HCT116 (cell line): ENCODE measurements at regions not wholly inside any gene's neighbourhood (a gene's known extent, or its start where the extent isn't known, plus 50 kb on each side); places are given as distances from the start of the nearest gene placed in this dataset.

Source experiments
- ATAC-seq: fragments of 200-7000 bp; cut with Tn5 transposase; 2 replicates; pipeline ENCODE4 v1.9.1; 2020; ENCODE audit warnings: mild to moderate bottlenecking, moderate library complexity
- BruUV-seq: library from RNA; stranded (reverse); fragments of 400-500 nt; replicated peaks from 2 replicates; lab custom pipeline; 2021; lab: Mats Ljungman, UMichigan
- CTCF ChIA-PET: fragments of 300-600 bp; sonication (Branson Sonifier 250); formaldehyde crosslinking; loops from one replicate; lab custom pipeline; 2021; ENCODE audit warnings: antibody characterized with exemption; lab: Charles Lee
- POLR2A ChIA-PET: fragments of 300-600, 350-600 bp; sonication (Branson Sonifier 250); formaldehyde crosslinking; loops from one replicate; lab custom pipeline; 2021; ENCODE audit warnings: antibody characterized with exemption; lab: Charles Lee
- RAD21 ChIA-PET, 2 experiments: fragments of 300-600 bp; sonication (Branson Sonifier 250); formaldehyde crosslinking; loops; one replicate each; lab custom pipeline; 2023; ENCODE audit warnings: low total read pairs in 2 of 2; ENCODE audit not compliant: uncharacterized antibody in 2 of 2, unreplicated experiment in 2 of 2, low non-redundant PET in 1 of 2; lab: Charles Lee
- DNase-seq: peaks from one replicate; pipeline ENCODE4 v3.0.0-alpha.2; 2010; ENCODE audit warnings: low read depth, low spot score
- H2AFZ ChIP-seq: fragments of 200-600 bp; shearing (Covaris generic), sonication (generic); 2 replicates; pipeline ENCODE4 v1.6.1; 2017; ENCODE audit warnings: low read depth, mixed run types, mixed read lengths, antibody characterized with exemption, low read length; ENCODE audit not compliant: poor library complexity, severe bottlenecking
- H3K27ac ChIP-seq: 2 replicates; pipeline ENCODE4 v1.5.1; 2012; ENCODE audit warnings: low read depth, low read length
- H3K27me3 ChIP-seq: fragments of 200-600 bp; sonication (generic); 2 replicates; pipeline ENCODE4 v1.6.1; 2016; ENCODE audit warnings: mixed run types, low read length, mixed read lengths; ENCODE audit not compliant: insufficient read depth
- H3K36me3 ChIP-seq, 2 experiments: fragments of 200-500 bp in 1 of 2; fragments of 200-600 bp in 1 of 2; sonication (Bioruptor generic) in 1 of 2; sonication (generic) in 1 of 2; 2 replicates each; pipeline versions ENCODE4 v1.5.1 to v1.6.1; 2014 to 2016; ENCODE audit warnings: low read length in 2 of 2, inconsistent platforms in 1 of 2, mixed read lengths in 1 of 2, mixed run types in 1 of 2; ENCODE audit not compliant: insufficient read depth in 2 of 2, control insufficient read depth in 1 of 2
- H3K4me1 ChIP-seq, 2 experiments: fragments of 200-600 bp in 1 of 2; sonication (generic) in 1 of 2; 2 replicates each; pipeline versions ENCODE4 v1.5.1 to v1.6.1; 2012 to 2017; ENCODE audit warnings: low read length in 2 of 2, inconsistent platforms in 1 of 2, mild to moderate bottlenecking in 1 of 2, mixed read lengths in 1 of 2, mixed run types in 1 of 2, moderate library complexity in 1 of 2; ENCODE audit not compliant: insufficient read depth in 2 of 2, control insufficient read depth in 1 of 2
- H3K4me2 ChIP-seq: fragments of 200-600 bp; sonication (generic); 2 replicates; pipeline ENCODE4 v1.6.1; 2017; ENCODE audit warnings: mixed run types, low read length, mixed read lengths
- H3K4me3 ChIP-seq, 2 experiments: fragments of 200-600 bp in 1 of 2; sonication (generic) in 1 of 2; replicated peaks in 1 of 2; 2 replicates each; pipeline ENCODE4 v1.5.1; 2011 to 2016; ENCODE audit warnings: low read length in 2 of 2, control low read depth in 1 of 2, low read depth in 1 of 2, mild to moderate bottlenecking in 1 of 2, mixed read lengths in 1 of 2, mixed run types in 1 of 2
- H3K79me2 ChIP-seq: fragments of 200-600 bp; sonication (generic); 2 replicates; pipeline ENCODE4 v1.6.1; 2017; ENCODE audit warnings: mild to moderate bottlenecking, mixed run types, low read length, moderate library complexity, mixed read lengths; ENCODE audit not compliant: insufficient read depth
- H3K9ac ChIP-seq: fragments of 200-600 bp; sonication (generic); 2 replicates; pipeline ENCODE4 v1.6.1; 2016; ENCODE audit warnings: low read length, mixed read lengths
- H3K9me2 ChIP-seq: fragments of 200-600 bp; sonication (generic), shearing (Covaris generic); 2 replicates; pipeline ENCODE4 v1.6.1; 2017; ENCODE audit warnings: mixed run types, mild to moderate bottlenecking, moderate library complexity; ENCODE audit not compliant: insufficient read depth
- H3K9me3 ChIP-seq, 2 experiments: fragments of 200-500 bp in 1 of 2; fragments of 200-600 bp in 1 of 2; sonication (Bioruptor generic) in 1 of 2; sonication (generic) in 1 of 2; 2 replicates each; pipeline ENCODE4 v1.6.1; 2014 to 2017; ENCODE audit warnings: low read length in 2 of 2, mixed read lengths in 2 of 2, inconsistent platforms in 1 of 2, low read depth in 1 of 2, mild to moderate bottlenecking in 1 of 2, mixed run types in 1 of 2, moderate library complexity in 1 of 2; ENCODE audit not compliant: control insufficient read depth in 1 of 2, insufficient read depth in 1 of 2
- H4K20me1 ChIP-seq: fragments of 200-600 bp; sonication (generic), shearing (Covaris generic); 2 replicates; pipeline ENCODE4 v1.6.1; 2017; ENCODE audit warnings: mixed run types, mild to moderate bottlenecking, moderate library complexity; ENCODE audit not compliant: insufficient read depth
- ATF3 ChIP-seq: IDR thresholded peaks from 2 replicates; pipeline ENCODE4 v1.6.1; 2012
- CBX3 ChIP-seq: IDR thresholded peaks from 2 replicates; pipeline ENCODE4 v1.6.1; 2012; ENCODE audit warnings: low read depth
- EGR1 ChIP-seq: IDR thresholded peaks from 2 replicates; pipeline ENCODE4 v1.6.1; 2012; ENCODE audit warnings: low read depth
- ELF1 ChIP-seq: IDR thresholded peaks from 2 replicates; pipeline ENCODE4 v1.6.1; 2012; ENCODE audit warnings: low read depth, borderline replicate concordance
- EZH2 ChIP-seq: fragments of 200-600 bp; sonication (generic); IDR thresholded peaks from 2 replicates; pipeline ENCODE4 v1.6.1; 2017; ENCODE audit warnings: antibody characterized with exemption, mixed run types
- JUND ChIP-seq: IDR thresholded peaks from 2 replicates; pipeline ENCODE4 v1.6.1; 2012
- POLR2A ChIP-seq: IDR thresholded peaks from 2 replicates; pipeline ENCODE4 v1.7.0; 2011; ENCODE audit warnings: borderline replicate concordance; ENCODE audit not compliant: insufficient read depth, insufficient read length; ENCODE audit errors: extremely low read depth
- RAD21 ChIP-seq: IDR thresholded peaks from 2 replicates; pipeline ENCODE4 v1.6.1; 2012; ENCODE audit warnings: low read depth, mild to moderate bottlenecking
- REST ChIP-seq: IDR thresholded peaks from 2 replicates; pipeline ENCODE4 v1.6.1; 2012; ENCODE audit warnings: low read depth
- SIN3A ChIP-seq: IDR thresholded peaks from 2 replicates; pipeline ENCODE4 v1.6.1; 2012; ENCODE audit warnings: low read depth
- SRF ChIP-seq: IDR thresholded peaks from 2 replicates; pipeline ENCODE4 v1.6.1; 2012; ENCODE audit warnings: low read depth
- YY1 ChIP-seq: IDR thresholded peaks from 2 replicates; pipeline ENCODE4 v1.6.1; 2011; ENCODE audit warnings: low read length, low read depth, moderate library complexity, mild to moderate bottlenecking; ENCODE audit not compliant: insufficient replicate concordance; ENCODE audit errors: extremely low read depth
- ZFX ChIP-seq: fragments of 450-650 bp; IDR thresholded peaks from 2 replicates; pipeline ENCODE4 v1.6.1; 2017
- intact Hi-C: fragments of 100-400 bp; cut with micrococcal nuclease; formaldehyde crosslinking; loops from 2 replicates; pipeline ENCODE4 v1.10.0; 2022

GRCh38 chr15:81427176-81427575, 53.2 kb upstream of the TMC3 start:
- no TSS peak for BruUV-seq
- Histone ChIP-seq H4K20me1 (no peaks in the 10 kb centered on the region), H3K4me1 (no peaks in the 10 kb centered on the region), H3K27me3 (peaks cover 37% of the 10 kb centered on the region), H3K79me2 (no peaks in the 10 kb centered on the region), H3K36me3 (no peaks in the 10 kb centered on the region), H3K9me3 (no peaks in the 10 kb centered on the region), H3K9ac (no peak overlapping the region), H3K9me2 (no peaks in the 10 kb centered on the region), H3K4me3 (no peak overlapping the region), H3K27ac (no peak overlapping the region), H3K4me2 (no peak overlapping the region), H2AFZ (no peak overlapping the region)
- intact Hi-C loops, result no loop called here
- ATAC-seq, result no peak
- POLR2A ChIA-PET, result no interaction called here
- no peak for DNase-seq
- RAD21 ChIA-PET, result no interaction called here
- CTCF ChIA-PET, result no interaction called here
- TF ChIP-seq ZFX (no peak), ATF3 (no peak), SIN3A (no peak), CBX3 (no peak), EZH2 (no peak), REST (no peak), YY1 (no peak), EGR1 (no peak), SRF (no peak), POLR2A (no peak), JUND (no peak), ELF1 (no peak), RAD21 (no peak)
